ENCODE measurements at regions not wholly inside any gene's neighbourhood (a gene's known extent, or its start where the extent isn't known, plus 50 kb on each side); places are given as distances from the start of the nearest gene placed in this dataset.
"Not testable (repeated sequence)": the region's sequence is repeated elsewhere in the genome, so short reads cannot be mapped to it uniquely, and the experiment has no call there.

- H3K4me1 ChIP-seq (ENCODE audit: insufficient read depth, low read length); H3K27me3 ChIP-seq (ENCODE audit: insufficient read depth, low read length); H3K9me3 ChIP-seq (ENCODE audit: low read depth, low read length); H3K4me3 ChIP-seq (ENCODE audit: low read length): not testable (repeated sequence)
Observed at GRCh38 chr7:29671286-29671685, 107.7 kb downstream of the PRR15 start.

- H3K9me3 ChIP-seq (ENCODE audit: low read depth, low read length); H3K4me1 ChIP-seq (ENCODE audit: insufficient read depth, low read length); H3K4me3 ChIP-seq (ENCODE audit: low read length); H3K27me3 ChIP-seq (ENCODE audit: insufficient read depth, low read length): not testable (repeated sequence)
Observed at GRCh38 chr7:29673635-29674034, 110.0 kb downstream of the PRR15 start.

- not testable (repeated sequence) for H3K4me3 ChIP-seq (ENCODE audit: low read length); H3K27me3 ChIP-seq (ENCODE audit: insufficient read depth, low read length); H3K4me1 ChIP-seq (ENCODE audit: insufficient read depth, low read length); H3K9me3 ChIP-seq (ENCODE audit: low read depth, low read length)
Observed at GRCh38 chr7:29674626-29675025, 111.0 kb downstream of the PRR15 start.

- not testable (repeated sequence) for H3K9me3 ChIP-seq (ENCODE audit: low read depth, low read length); H3K4me1 ChIP-seq (ENCODE audit: insufficient read depth, low read length)
Observed at GRCh38 chr7:29677254-29677653, 113.6 kb downstream of the PRR15 start.

GRCh38 chr7:29679963-29680362 lies 116.3 kb downstream of the PRR15 start:
- not testable (repeated sequence) for H3K4me3 ChIP-seq (ENCODE audit: low read length); H3K4me1 ChIP-seq (ENCODE audit: insufficient read depth, low read length); H3K9me3 ChIP-seq (ENCODE audit: low read depth, low read length); H3K27me3 ChIP-seq (ENCODE audit: insufficient read depth, low read length)

More at GRCh38 chr7:29677254-29677653, 113.6 kb downstream of the PRR15 start:
- not testable (repeated sequence) for H3K27me3 ChIP-seq (ENCODE audit: insufficient read depth, low read length); H3K4me3 ChIP-seq (ENCODE audit: low read length)

- H3K9me3 ChIP-seq (ENCODE audit: low read depth, low read length); H3K4me1 ChIP-seq (ENCODE audit: insufficient read depth, low read length); H3K27me3 ChIP-seq (ENCODE audit: insufficient read depth, low read length); H3K4me3 ChIP-seq (ENCODE audit: low read length): not testable (repeated sequence)
Observed at GRCh38 chr7:29680601-29681000, 117.0 kb downstream of the PRR15 start.

GRCh38 chr7:29684151-29684786 lies 120.6 kb downstream of the PRR15 start:
- H3K4me3 ChIP-seq (ENCODE audit: low read length), result peak overlapping the region; percentile 60
- not testable (repeated sequence) for H3K9me3 ChIP-seq (ENCODE audit: low read depth, low read length); H3K27me3 ChIP-seq (ENCODE audit: insufficient read depth, low read length); H3K4me1 ChIP-seq (ENCODE audit: insufficient read depth, low read length)

- Histone ChIP-seq H3K9me3 (ENCODE audit: low read depth, low read length) (no peaks in the 10 kb centered on the region), H3K4me3 (ENCODE audit: low read length) (peak overlapping the region; percentile 60)
Observed at GRCh38 chr7:29684787-29685650, 121.3 kb upstream of the WIPF3 start.

GRCh38 chr7:29685651-29686271 lies 120.5 kb upstream of the WIPF3 start:
- not testable (repeated sequence) for H3K4me1 ChIP-seq (ENCODE audit: insufficient read depth, low read length); H3K27me3 ChIP-seq (ENCODE audit: insufficient read depth, low read length); H3K9me3 ChIP-seq (ENCODE audit: low read depth, low read length)
- H3K4me3 ChIP-seq (ENCODE audit: low read length), result peak overlapping the region; percentile 60

More at GRCh38 chr7:29684787-29685650, 121.3 kb upstream of the WIPF3 start:
- H3K4me1 ChIP-seq (ENCODE audit: insufficient read depth, low read length), result no peaks in the 10 kb centered on the region
- no peaks in the 10 kb centered on the region for H3K27me3 ChIP-seq (ENCODE audit: insufficient read depth, low read length)

GRCh38 chr7:29690510-29690909 lies 115.8 kb upstream of the WIPF3 start:
- not testable (repeated sequence) for H3K4me1 ChIP-seq (ENCODE audit: insufficient read depth, low read length); H3K27me3 ChIP-seq (ENCODE audit: insufficient read depth, low read length); H3K4me3 ChIP-seq (ENCODE audit: low read length); H3K9me3 ChIP-seq (ENCODE audit: low read depth, low read length)

- H3K4me3 ChIP-seq (ENCODE audit: low read length); H3K9me3 ChIP-seq (ENCODE audit: low read depth, low read length); H3K27me3 ChIP-seq (ENCODE audit: insufficient read depth, low read length); H3K4me1 ChIP-seq (ENCODE audit: insufficient read depth, low read length): not testable (repeated sequence)
Observed at GRCh38 chr7:29696402-29696801, 109.9 kb upstream of the WIPF3 start.

GRCh38 chr7:29699723-29700122 lies 106.6 kb upstream of the WIPF3 start:
- H3K27me3 ChIP-seq (ENCODE audit: insufficient read depth, low read length); H3K4me1 ChIP-seq (ENCODE audit: insufficient read depth, low read length); H3K9me3 ChIP-seq (ENCODE audit: low read depth, low read length); H3K4me3 ChIP-seq (ENCODE audit: low read length): not testable (repeated sequence)

- H3K4me1 ChIP-seq (ENCODE audit: insufficient read depth, low read length); H3K4me3 ChIP-seq (ENCODE audit: low read length); H3K27me3 ChIP-seq (ENCODE audit: insufficient read depth, low read length); H3K9me3 ChIP-seq (ENCODE audit: low read depth, low read length): not testable (repeated sequence)
Observed at GRCh38 chr7:29701540-29701939, 104.8 kb upstream of the WIPF3 start.

- not testable (repeated sequence) for H3K4me1 ChIP-seq (ENCODE audit: insufficient read depth, low read length); H3K4me3 ChIP-seq (ENCODE audit: low read length); H3K9me3 ChIP-seq (ENCODE audit: low read depth, low read length)
Observed at GRCh38 chr7:29703830-29704229, 102.5 kb upstream of the WIPF3 start.

GRCh38 chr7:29709002-29709401 lies 97.3 kb upstream of the WIPF3 start:
- not testable (repeated sequence) for H3K27me3 ChIP-seq (ENCODE audit: insufficient read depth, low read length); H3K9me3 ChIP-seq (ENCODE audit: low read depth, low read length); H3K4me3 ChIP-seq (ENCODE audit: low read length); H3K4me1 ChIP-seq (ENCODE audit: insufficient read depth, low read length)

More at GRCh38 chr7:29703830-29704229, 102.5 kb upstream of the WIPF3 start:
- not testable (repeated sequence) for H3K27me3 ChIP-seq (ENCODE audit: insufficient read depth, low read length)

GRCh38 chr7:29723127-29723526 lies 83.2 kb upstream of the WIPF3 start:
- not testable (repeated sequence) for H3K4me1 ChIP-seq (ENCODE audit: insufficient read depth, low read length); H3K4me3 ChIP-seq (ENCODE audit: low read length); H3K9me3 ChIP-seq (ENCODE audit: low read depth, low read length); H3K27me3 ChIP-seq (ENCODE audit: insufficient read depth, low read length)

Measured in mononuclear cell (primary cell).